Activated CD8-positive, alpha-beta memory T cell treated with anti-CD3 and anti-CD28 coated beads, Interleukin-2, amount 50 U/mL, for 48 hours (primary cell): ENCODE measurements at regions not wholly inside any gene's neighbourhood (a gene's known extent, or its start where the extent isn't known, plus 50 kb on each side); places are given as distances from the start of the nearest gene placed in this dataset.

Experiments
- DNase-seq: peaks from one replicate; pipeline ENCODE4 v3.0.0-alpha.2; 2020

- no peak for DNase-seq
Measured at GRCh38 chr6:113329942-113330635, 527.1 kb upstream of the MARCKS start.

GRCh38 chr6:113330636-113330946, 526.6 kb upstream of the MARCKS start:
- no peak for DNase-seq

GRCh38 chr6:113331021-113331420, 526.1 kb upstream of the MARCKS start:
- no peak for DNase-seq

GRCh38 chr6:113338644-113339043, 518.5 kb upstream of the MARCKS start:
- DNase-seq: no peak

GRCh38 chr6:113339209-113339608, 517.9 kb upstream of the MARCKS start:
- no peak for DNase-seq

- DNase-seq: no peak
Measured at GRCh38 chr6:113340371-113340770, 516.8 kb upstream of the MARCKS start.

- DNase-seq: no peak
Measured at GRCh38 chr6:113343940-113344339, 513.2 kb upstream of the MARCKS start.

- DNase-seq: no peak
Measured at GRCh38 chr6:113344969-113345368, 512.2 kb upstream of the MARCKS start.

GRCh38 chr6:113347436-113347835, 509.7 kb upstream of the MARCKS start:
- no peak for DNase-seq

GRCh38 chr6:113350461-113350860, 506.7 kb upstream of the MARCKS start:
- DNase-seq: no peak

- DNase-seq: no peak
Measured at GRCh38 chr6:113351173-113351834, 505.8 kb upstream of the MARCKS start.

- DNase-seq: no peak
Measured at GRCh38 chr6:113352029-113352801, 504.9 kb upstream of the MARCKS start.

GRCh38 chr6:113352831-113353230, 504.3 kb upstream of the MARCKS start:
- DNase-seq: no peak

- DNase-seq: no peak
Measured at GRCh38 chr6:113353392-113353791, 503.8 kb upstream of the MARCKS start.

- no peak for DNase-seq
Measured at GRCh38 chr6:113354204-113354895, 502.8 kb upstream of the MARCKS start.

- no peak for DNase-seq
Measured at GRCh38 chr6:113356139-113356538, 501.0 kb upstream of the MARCKS start.

GRCh38 chr6:113357041-113357440, 500.1 kb upstream of the MARCKS start:
- DNase-seq: no peak

GRCh38 chr6:113358063-113358583, 499.0 kb upstream of the MARCKS start:
- no peak for DNase-seq

- DNase-seq: no peak
Measured at GRCh38 chr6:113359155-113360140, 497.7 kb upstream of the MARCKS start.

GRCh38 chr6:113361014-113361645, 496.0 kb upstream of the MARCKS start:
- DNase-seq: no peak

GRCh38 chr6:113362301-113363047, 494.7 kb upstream of the MARCKS start:
- no peak for DNase-seq
